ENCODE measurements at regions not wholly inside any gene's neighbourhood (a gene's known extent, or its start where the extent isn't known, plus 50 kb on each side); places are given as distances from the start of the nearest gene placed in this dataset.

- no peak overlapping the region for H3K4me3 ChIP-seq (ENCODE audit: low read depth, low read length)
- TF ChIP-seq MYC (IDR thresholded peaks at IDR 0.05; ENCODE audit: low read depth, low read length) (no peak), CTCF (IDR thresholded peaks at IDR 0.05; ENCODE audit: low read depth, low read length) (no peak)
- TF ChIP-seq, protein P1, sequence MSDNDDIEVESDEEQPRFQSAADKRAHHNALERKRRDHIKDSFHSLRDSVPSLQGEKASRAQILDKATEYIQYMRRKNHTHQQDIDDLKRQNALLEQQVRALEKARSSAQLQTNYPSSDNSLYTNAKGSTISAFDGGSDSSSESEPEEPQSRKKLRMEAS (IDR thresholded peaks at IDR 0.05; ENCODE audit: low read depth, low read length) = no peak
- no peak for DNase-seq (ENCODE audit: low read depth)
Measured at GRCh38 chr13:40221131-40221459, 445.3 kb downstream of the FOXO1 start.

DNA sequence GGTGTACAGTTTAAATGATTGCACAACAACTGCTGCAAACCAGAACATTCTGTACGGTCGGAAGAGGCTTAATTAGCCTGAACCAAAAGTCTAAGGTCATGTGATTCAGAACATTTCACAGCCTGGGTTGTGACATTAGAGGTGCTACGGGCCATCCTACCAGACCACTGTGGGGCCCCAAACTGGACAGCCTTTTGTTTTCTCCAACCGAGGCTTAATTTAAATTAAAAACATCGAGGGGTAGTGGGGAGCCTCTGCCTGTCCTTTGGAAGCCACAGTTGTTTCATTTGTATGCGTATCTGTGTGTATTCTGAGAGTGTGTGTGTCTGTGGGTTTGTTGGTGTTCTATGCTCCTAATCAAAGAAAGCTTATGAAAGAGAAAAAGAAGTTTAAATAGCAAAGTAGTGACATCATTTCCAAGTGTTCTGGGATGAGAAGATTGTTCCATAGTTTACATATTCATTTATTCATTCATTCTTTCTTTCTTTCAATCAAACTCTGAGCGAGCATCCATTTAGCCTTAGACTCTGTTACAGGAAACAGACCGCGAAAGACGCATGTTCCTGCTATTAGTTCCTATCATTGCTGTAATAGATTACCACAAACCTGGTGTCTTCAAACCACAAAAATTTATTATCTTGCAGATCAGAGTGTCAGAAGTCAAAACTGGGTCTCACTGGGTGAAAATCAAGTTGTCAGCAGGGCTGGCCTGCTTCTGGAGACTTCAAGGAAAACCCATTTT lies 444.8 kb downstream of the FOXO1 start:
- peak; percentile 27 for DNase-seq (ENCODE audit: low read depth)
- H3K4me3 ChIP-seq (ENCODE audit: low read depth, low read length) = no peak overlapping the region
- TF ChIP-seq POLR2A (IDR thresholded peaks at IDR 0.05; ENCODE audit: extremely low read depth, insufficient read length) (no peak), CTCF (IDR thresholded peaks at IDR 0.05; ENCODE audit: low read depth, low read length) (no peak), MYC (IDR thresholded peaks at IDR 0.05; ENCODE audit: low read depth, low read length) (no peak)
- TF ChIP-seq, protein P1 (IDR thresholded peaks at IDR 0.05; ENCODE audit: low read depth, low read length) = no peak

GRCh38 chr13:40223585-40223984 lies 442.9 kb downstream of the FOXO1 start:
- no peak for DNase-seq (ENCODE audit: low read depth)
- H3K4me3 ChIP-seq (ENCODE audit: low read depth, low read length) = no peak overlapping the region
- TF ChIP-seq, protein P1 (IDR thresholded peaks at IDR 0.05; ENCODE audit: low read depth, low read length) = no peak
- TF ChIP-seq CTCF (IDR thresholded peaks at IDR 0.05; ENCODE audit: low read depth, low read length) (no peak), MYC (IDR thresholded peaks at IDR 0.05; ENCODE audit: low read depth, low read length) (no peak), POLR2A (IDR thresholded peaks at IDR 0.05; ENCODE audit: extremely low read depth, insufficient read length) (no peak)

DNA sequence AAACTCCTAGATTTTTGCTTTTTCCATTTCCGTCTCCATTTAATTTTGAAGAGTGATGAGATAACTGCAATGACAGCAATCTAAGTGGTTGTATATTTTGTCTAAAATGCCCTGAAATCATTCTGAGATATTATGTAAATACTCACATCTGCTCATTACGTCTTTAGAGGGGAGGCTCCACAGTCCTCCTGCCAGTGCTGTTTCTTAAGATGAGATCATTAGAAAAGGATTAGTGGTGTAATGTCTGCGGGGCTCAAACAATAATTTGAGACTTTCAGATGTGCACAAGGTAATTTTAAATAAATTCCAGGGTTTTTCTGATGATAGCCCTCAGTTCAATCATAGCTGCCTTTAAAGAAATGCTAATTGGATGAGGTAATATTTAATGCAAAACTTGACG lies 437.9 kb downstream of the FOXO1 start:
- TF ChIP-seq MYC (IDR thresholded peaks at IDR 0.05; ENCODE audit: low read depth, low read length) = no peak
- no peak for TF ChIP-seq CTCF (IDR thresholded peaks at IDR 0.05; ENCODE audit: low read depth, low read length)
- no peak for TF ChIP-seq POLR2A (IDR thresholded peaks at IDR 0.05; ENCODE audit: extremely low read depth, insufficient read length)
- TF ChIP-seq, protein P1 (IDR thresholded peaks at IDR 0.05; ENCODE audit: low read depth, low read length) = no peak
- no peak overlapping the region for H3K4me3 ChIP-seq (ENCODE audit: low read depth, low read length)
- DNase-seq (ENCODE audit: low read depth) = no peak

DNA sequence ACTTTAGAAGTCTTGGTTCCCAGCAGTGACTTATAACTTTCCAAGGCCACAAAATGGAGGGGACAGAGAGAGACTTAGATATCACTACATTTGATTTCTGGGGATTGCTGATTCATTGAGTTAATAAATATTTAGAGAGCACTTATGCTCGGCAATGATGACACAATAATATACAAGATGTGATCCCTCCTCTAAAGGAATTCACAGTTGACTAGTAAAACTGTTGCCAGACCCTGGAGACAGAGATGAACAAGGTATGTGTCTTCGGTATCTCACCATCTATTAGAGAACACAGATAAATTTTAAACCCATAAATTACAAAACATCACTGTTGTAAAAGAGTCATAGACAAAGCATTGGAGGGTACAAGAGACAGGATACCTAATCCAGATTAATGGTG lies 437.5 kb downstream of the FOXO1 start:
- no peak for TF ChIP-seq MYC (IDR thresholded peaks at IDR 0.05; ENCODE audit: low read depth, low read length)
- TF ChIP-seq, protein P1 (IDR thresholded peaks at IDR 0.05; ENCODE audit: low read depth, low read length) = no peak
- TF ChIP-seq CTCF (IDR thresholded peaks at IDR 0.05; ENCODE audit: low read depth, low read length) = no peak
- TF ChIP-seq POLR2A (IDR thresholded peaks at IDR 0.05; ENCODE audit: extremely low read depth, insufficient read length) = no peak
- DNase-seq (ENCODE audit: low read depth) = no peak
- no peak overlapping the region for H3K4me3 ChIP-seq (ENCODE audit: low read depth, low read length)

All from NB4 (cell line).